Superior temporal gyrus (tissue), 1 donor: ENCODE measurements at regions not wholly inside any gene's neighbourhood (a gene's known extent, or its start where the extent isn't known, plus 50 kb on each side); places are given as distances from the start of the nearest gene placed in this dataset.
"Not testable (repeated sequence)": the region's sequence is repeated elsewhere in the genome, so short reads cannot be mapped to it uniquely, and the experiment has no call there.

Experiments
- DNase-seq: peaks from one replicate; pipeline ENCODE4 v3.0.0-alpha.2; 2016; ENCODE audit errors: extremely low spot score

DNA sequence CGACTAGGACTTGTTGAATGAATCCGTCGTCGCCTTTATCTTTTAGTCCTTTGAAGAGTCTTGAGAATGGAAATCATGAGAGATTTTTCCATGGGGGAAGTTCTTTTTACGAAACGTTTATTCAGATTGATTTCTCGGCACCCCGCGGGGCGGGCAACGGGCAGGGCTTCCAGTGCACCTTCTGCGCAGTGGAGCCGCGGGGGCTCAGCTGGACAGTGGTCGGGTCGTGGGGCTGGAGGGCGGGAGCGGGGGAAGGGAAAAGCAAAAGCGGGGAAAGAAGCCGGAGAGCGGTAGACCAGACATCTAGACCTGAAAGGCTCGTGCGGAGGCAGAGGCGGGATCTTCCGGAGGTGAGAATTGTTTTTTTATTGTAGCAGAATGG is 103.0 kb downstream of the NBPF11 start:
- DNase-seq = not testable (repeated sequence)

DNA sequence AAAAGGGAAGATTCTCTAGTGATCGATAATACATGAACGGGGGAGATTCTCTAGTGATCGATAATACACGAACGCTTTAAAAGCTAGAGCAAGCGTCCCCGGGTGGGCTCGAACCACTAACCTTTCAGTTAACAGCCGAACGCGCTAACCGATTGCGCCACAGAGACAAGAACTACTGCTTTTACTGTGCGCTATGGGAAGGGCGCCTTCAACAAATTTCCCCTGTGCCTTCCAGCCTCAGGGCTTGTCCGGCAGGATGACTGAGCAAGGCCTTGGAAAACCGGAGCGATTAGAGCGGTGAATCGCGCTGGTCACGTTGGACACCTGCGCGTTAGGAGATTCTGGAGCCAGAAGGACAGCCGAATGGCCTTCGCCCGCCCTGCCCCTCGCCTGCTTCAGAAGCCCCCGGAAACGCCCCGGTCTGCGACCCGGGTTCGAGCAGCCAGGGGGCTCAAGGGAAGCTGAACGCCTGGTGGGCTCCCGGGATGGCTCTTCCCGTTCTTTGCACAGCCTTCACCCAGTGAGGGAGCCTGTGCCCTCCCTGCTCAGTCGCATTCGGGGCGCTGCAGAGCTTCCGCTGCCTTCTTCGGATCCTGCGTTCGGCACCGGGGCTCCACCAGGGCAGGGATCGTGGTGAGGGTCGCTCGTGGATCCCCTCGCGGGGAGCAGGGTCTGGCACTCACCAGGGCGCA is 103.5 kb downstream of the NBPF11 start:
- DNase-seq = peak; percentile 4

DNA sequence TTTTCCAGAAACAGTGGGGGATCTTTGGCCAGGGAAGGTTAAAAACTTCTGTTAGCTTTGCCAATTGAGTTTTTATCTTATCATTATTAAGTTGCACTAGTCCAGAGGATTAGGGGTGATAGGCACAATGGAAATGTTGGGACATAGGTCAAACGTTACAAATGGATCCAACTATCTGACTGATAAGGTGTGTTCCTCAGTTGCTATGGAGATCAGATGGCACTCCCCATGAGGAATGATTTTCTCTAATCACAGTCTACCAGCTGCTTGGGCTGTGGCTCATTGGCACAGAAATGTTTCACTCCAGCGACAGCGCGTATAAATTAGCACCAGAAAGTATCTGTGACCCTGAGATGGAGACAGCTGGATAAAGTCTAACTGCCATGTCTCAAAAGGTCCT is 106.2 kb downstream of the NBPF11 start:
- not testable (repeated sequence) for DNase-seq

DNA sequence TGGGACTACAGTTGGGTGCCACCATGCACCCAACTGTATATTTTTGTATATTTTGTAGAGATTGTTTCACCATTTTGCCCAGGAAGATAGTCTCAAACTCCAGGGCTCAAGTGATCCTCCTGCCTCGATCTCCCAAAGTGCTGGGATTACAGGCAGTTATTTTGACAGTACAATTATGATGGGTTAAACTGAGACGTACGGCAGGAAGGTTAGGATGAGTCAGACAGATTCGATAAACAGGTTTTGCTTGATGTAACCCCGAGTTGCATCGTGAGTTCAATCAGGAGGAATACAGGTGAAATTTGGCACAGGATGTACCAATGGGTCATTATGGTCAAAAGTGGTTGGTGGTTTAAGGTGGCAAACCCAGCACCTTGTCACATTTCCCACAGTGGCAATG is 107.6 kb downstream of the NBPF11 start:
- DNase-seq = not testable (repeated sequence)
